DMS153 (cell line): ENCODE measurements at regions not wholly inside any gene's neighbourhood (a gene's known extent, or its start where the extent isn't known, plus 50 kb on each side); places are given as distances from the start of the nearest gene placed in this dataset.
"Not testable (repeated sequence)": the region's sequence is repeated elsewhere in the genome, so short reads cannot be mapped to it uniquely, and the experiment has no call there.

Source experiments
- DNase-seq: peaks from one replicate; lab custom pipeline; 2025; lab: John Stamatoyannopoulos, UW

DNA sequence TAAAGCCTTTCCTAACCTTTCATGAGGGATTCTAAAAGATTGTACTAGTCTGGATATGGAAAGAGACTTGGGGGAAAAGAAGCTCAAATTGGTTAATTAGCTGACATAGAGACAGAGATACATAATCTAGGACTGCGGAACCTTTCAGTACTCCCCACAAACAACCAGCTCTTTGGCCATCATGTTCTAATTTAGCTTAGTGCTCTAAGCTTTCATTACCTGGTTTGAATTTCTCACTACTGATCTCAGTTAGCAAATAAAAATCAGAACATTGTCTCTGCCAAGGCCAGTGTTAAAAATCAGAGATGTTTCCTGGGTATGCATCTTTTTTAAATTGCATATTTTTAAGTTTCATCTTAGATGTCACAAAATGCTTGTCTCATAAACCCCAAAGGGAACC is 254.4 kb downstream of the GLUD2 start:
- DNase-seq: no peak

DNA sequence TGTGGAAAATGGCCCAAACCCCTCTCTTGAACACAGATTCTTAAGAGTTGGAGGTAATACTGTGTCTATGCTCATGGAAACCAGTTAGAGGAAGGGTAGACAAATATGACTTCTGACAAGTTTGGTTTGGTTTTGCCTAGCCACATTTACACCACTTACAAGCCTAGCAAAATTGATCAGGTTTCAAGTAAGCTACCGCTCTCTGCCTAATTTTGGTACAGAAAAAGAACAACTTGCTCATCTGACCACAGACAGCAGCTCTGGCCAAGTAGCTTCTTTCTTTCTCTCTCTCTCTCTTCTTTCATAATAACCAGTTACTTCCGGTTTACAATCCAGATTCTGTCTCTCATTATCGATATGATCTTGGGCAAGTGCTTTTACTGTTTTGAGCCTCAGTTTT is 260.0 kb downstream of the GLUD2 start:
- DNase-seq: no peak

DNA sequence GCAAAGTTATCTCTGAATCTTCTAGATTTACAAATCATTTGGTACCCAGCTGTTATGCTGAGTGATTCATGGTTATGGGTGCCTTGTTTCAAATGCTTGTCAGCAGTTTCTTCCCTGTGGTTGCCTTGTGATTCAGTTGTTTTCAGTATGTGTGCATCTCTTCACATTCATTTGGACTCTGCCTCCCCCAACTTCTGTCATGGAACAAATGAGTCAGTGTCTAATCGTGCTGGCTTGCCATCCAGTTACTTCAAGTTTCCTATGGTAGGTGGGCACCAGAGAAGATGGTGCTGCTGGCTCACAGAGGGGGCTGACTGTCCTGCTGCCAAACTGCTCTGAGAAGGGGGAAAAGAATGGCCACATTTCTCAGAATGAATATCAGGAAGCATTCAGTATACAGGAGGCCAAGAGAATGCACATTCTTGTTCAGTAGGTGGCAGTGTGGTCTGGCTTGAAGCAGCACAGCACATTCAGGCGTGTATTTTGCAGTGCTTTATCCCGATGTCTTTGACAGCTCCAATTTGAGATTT is 260.9 kb downstream of the GLUD2 start:
- peak; percentile 49 for DNase-seq

DNA sequence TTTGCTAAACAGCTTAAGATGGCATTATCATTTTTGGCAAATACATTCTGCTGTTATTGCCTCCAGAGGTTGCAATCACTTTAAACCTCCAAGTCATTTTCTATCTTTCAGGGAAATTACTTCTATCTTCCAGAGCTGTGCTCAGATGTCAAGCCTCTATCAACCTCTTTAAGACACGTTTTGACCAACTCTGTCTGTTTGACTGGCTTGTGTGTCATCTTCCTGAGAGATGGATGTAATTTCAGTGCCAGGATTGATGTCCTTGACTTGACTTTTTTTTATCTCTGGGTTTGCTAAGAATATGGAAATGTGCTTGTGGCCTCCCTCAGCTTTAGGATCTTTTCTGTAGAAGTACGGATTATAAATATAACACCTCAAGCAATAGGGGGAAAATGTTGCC is 263.4 kb downstream of the GLUD2 start:
- DNase-seq: no peak

DNA sequence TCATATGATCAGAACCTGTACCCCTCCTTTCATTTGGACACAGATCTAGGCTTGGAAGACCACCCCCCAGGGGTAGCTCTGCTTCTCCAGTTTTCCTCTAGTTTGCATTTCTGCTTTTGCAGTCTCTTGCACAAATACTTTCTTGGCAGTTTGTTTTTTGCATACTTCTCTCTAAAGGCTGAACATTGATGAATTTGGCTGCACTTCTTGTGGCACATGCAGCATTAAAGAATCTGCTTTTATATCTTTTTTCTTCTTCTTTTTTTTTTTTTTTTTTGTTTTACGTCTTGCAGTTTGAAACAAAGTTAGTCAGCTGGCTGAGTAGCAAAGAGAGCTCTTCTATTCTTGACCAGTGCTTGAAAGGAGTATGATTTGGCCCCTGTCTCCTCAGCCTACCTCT is 273.0 kb downstream of the GLUD2 start:
- no peak for DNase-seq

DNA sequence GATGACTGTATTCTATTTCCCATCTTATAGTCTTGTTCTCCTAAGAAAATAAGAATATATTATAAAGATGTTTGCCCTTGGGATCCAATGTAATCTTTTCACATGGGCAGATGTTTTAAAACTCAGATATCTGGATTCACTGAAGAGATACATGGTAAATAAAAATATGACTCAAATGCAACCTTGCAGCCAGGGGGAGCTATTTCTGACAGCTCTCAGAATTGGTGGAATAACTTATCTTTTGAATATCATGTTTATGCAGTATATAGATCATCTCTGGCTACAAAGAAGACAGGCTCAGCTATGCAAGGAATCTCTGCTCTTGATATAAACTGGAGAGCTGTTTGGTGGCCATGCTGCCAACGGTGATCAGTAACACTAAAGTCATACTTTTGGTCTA is 274.7 kb downstream of the GLUD2 start:
- no peak for DNase-seq

- no peak for DNase-seq
Observed at GRCh38 chrX:121323337-121323736, 275.9 kb downstream of the GLUD2 start.

- DNase-seq: no peak
Observed at GRCh38 chrX:121333942-121334341, 286.5 kb downstream of the GLUD2 start.

GRCh38 chrX:121336831-121337421 is 289.5 kb downstream of the GLUD2 start:
- peak; percentile 52 for DNase-seq

- DNase-seq: no peak
Observed at GRCh38 chrX:121337816-121338215, 290.4 kb downstream of the GLUD2 start.

DNA sequence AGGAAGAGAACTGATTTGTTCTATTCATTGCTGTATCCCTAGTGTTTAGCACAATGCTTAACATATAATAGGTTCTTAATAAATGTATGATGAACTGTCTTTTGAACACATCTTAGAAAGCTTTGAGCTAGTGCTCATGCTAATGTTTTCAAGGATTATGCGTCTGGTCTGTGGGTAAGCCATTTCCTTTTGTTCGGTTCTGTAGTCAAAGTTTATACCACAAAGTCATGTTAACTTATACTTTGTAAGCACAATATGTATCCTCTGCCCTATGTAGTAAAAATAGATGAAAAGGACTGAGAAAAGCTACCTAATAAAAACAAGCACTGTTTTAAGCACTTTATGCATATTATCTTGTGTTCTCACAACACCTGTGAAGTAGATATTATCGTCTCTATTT is 301.9 kb downstream of the GLUD2 start:
- no peak for DNase-seq

- peak; percentile 35 for DNase-seq
Observed at GRCh38 chrX:121356139-121356849, 308.9 kb downstream of the GLUD2 start.

DNA sequence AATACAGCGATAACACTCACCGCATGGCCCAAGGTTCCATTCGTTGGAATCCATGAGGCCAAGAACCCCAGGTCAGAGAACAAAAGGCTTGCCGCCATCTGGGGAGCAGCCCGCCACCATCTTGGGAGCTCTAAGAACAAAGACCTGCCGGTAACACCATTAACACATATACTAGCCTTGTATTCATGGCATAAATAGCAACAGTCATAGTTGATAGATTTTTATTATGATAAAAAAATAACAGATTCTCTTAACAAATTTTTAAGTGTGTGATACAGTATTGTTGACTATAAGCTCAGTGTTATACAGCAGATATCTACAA is 309.4 kb downstream of the GLUD2 start:
- DNase-seq: no peak

- DNase-seq: no peak
Observed at GRCh38 chrX:121360280-121360679, 312.9 kb downstream of the GLUD2 start.

GRCh38 chrX:121365572-121366161 is 318.3 kb downstream of the GLUD2 start:
- DNase-seq: no peak

- no peak for DNase-seq
Observed at GRCh38 chrX:121374471-121374870, 327.1 kb downstream of the GLUD2 start.

DNA sequence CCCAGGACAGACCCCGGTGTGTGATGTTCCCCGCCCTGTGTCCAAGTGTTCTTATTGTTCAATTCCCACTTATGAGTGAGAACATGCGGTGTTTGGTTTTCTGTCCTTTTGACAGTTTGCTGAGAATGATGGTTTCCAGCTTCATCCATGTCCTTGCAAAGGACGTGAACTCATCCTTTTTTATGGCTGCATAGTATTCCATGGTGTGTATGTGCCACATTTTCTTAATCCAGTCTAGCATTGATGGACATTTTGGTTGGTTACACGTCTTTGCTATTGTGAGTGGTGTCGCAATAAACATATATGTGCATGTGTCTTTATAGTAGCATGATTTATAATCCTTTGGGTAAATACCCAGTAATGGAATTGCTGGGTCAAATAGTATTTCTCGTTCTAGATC is 334.5 kb downstream of the GLUD2 start:
- not testable (repeated sequence) for DNase-seq

DNA sequence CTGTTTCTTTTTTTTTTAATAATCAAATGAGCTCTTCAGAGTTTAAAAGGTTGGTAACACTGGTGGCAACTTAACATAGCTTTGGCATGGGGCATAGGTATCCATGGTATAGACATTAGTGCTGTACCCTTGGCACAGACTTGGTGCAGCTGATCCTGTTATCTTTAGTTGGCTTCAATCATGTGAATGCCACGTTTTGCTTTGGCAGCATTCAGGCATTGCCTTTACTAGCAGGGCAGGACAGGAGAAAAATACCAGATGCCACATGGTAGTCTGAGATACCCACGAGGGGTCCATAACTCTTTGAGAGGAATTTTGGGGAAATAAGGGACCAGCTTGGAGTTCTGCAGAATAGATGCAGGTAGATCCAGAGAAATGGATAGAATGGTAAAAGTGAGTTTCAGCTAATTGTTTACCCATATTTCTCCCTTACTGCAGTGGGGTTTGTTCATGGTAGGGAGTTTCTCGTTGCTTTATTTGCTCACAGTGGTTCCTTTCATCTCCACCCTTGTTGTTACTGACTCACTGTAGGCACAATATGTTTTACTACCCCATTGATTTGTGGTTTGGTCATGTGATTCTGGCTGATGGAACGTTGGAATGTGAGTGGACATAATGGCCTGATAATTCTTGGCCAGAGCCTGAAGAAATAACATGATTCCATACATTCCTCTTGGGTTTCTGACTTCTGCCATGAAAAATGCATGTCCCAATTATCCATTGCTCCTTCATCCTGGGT is 342.7 kb downstream of the GLUD2 start:
- no peak for DNase-seq

DNA sequence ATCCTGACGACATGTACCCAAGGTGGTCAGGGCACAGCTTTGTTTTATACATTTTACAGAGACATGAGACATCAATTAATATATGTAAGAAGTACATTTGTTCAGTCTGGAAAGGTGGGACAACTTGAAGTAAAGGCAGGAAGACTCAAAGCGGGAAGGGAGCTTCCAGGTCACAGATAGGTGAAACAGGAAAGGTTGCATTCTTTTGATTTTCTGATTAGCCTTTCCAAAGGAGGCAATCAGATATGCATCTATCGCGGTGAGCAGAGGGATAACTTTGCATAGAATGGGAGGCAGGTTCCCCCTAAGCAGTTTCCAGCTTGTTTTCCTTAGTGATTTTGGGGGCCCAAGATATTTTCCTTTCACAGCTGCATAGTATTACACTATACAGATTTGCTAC is 358.4 kb downstream of the GLUD2 start:
- DNase-seq: no peak

DNA sequence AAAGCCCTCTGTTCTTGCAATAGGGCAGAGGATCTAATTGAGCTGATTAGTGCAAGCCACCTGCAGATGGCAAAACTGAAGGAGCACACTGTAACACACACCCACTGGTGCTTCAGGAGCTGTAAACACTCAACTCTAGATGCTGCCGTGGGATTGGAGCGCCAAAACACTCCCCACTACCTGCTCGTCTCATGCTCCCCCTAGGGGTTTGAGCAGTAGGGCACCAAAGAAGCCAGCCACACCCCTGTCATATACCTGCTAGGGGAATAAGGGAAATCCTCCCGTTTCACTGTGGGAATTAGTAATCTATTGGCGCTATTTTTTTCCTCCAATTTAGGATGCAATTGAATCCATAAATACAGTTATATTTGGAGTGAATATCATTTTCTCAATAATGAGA is 360.2 kb downstream of the GLUD2 start:
- DNase-seq: no peak

DNA sequence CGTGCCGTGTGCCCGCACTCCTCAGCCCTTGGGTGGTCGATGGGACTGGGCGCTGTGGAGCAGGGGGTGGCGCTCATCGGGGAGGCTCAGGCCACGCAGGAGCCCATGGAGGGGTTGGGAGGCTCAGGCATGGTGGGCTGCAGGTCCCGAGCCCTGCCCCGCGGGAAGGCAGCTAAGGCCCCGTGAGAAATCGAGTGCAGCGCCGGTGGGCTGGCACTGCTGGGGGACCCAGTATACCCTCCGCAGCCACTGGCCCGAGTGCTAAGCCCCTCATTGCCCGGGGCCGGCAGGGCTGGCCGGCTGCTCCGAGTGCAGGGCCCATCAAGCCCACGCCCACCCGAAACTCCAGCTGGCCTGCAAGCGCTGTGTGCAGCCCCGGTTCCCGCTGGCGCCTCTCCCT is 384.1 kb downstream of the GLUD2 start:
- not testable (repeated sequence) for DNase-seq

DNA sequence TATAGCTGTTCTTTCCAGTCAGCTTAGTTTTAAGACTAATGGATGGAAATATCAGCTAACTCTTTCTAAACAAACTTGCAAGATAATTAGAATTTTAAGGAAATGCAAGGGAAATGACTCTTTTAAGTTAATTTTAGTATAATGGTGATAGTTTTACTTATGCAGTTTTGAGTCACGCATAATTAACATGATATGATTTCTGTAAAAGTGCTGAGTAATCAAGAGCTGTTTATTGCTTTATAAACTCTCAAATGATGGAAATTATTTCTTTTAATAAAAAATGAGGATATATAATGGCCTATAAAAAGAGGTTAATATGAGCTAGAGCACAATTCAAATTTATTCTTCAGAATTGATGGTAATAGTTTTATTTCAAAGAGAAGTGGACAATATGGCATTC is 385.9 kb downstream of the GLUD2 start:
- no peak for DNase-seq

GRCh38 chrX:121437666-121438065 is 390.3 kb downstream of the GLUD2 start:
- DNase-seq: not testable (repeated sequence)
